ENCODE measurements at regions not wholly inside any gene's neighbourhood (a gene's known extent, or its start where the extent isn't known, plus 50 kb on each side); places are given as distances from the start of the nearest gene placed in this dataset.

DNA sequence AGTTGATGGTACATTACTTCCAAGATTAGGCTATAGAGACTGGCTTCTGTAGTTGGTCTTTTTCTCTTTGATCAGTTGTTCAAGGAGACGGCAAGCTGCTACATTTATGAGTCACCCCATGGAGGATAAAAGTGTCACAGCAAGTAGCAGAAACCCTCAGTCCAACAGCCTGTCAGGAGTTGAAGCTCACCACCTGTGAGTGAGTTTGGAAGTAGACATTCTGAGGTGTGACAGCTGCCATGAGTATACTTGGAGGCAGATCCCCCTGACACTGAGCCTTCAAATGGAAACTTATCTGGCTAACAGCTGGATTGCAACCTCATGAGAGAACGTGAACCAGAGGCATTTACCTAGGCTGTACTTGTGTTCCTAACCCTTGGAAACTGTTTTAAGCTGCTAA lies 68.0 kb downstream of the CCNG2 start:
- no peaks in the 10 kb centered on the region for H3K4me1 ChIP-seq (ENCODE audit: control insufficient read depth, extremely low read depth, insufficient read depth, low read length)
- DNase-seq (ENCODE audit: low read depth, low spot score) = no peak
- no peak for TF ChIP-seq MYC (IDR thresholded peaks at IDR 0.05; ENCODE audit: low read depth, low read length)
- TF ChIP-seq FOS (IDR thresholded peaks at IDR 0.05; ENCODE audit: borderline replicate concordance, insufficient read depth, low read length) = no peak
- TF ChIP-seq GATA2 (IDR thresholded peaks at IDR 0.05; ENCODE audit: insufficient read depth, insufficient read length, low read depth, low read length) = no peak
- TF ChIP-seq POLR2AphosphoS5 (IDR thresholded peaks at IDR 0.05; ENCODE audit: insufficient read depth, low read depth, low read length) = no peak
- TF ChIP-seq EZH2 (IDR thresholded peaks at IDR 0.05; ENCODE audit: borderline replicate concordance, low read depth, low read length, severe bottlenecking) = no peak
- TF ChIP-seq, protein P1, sequence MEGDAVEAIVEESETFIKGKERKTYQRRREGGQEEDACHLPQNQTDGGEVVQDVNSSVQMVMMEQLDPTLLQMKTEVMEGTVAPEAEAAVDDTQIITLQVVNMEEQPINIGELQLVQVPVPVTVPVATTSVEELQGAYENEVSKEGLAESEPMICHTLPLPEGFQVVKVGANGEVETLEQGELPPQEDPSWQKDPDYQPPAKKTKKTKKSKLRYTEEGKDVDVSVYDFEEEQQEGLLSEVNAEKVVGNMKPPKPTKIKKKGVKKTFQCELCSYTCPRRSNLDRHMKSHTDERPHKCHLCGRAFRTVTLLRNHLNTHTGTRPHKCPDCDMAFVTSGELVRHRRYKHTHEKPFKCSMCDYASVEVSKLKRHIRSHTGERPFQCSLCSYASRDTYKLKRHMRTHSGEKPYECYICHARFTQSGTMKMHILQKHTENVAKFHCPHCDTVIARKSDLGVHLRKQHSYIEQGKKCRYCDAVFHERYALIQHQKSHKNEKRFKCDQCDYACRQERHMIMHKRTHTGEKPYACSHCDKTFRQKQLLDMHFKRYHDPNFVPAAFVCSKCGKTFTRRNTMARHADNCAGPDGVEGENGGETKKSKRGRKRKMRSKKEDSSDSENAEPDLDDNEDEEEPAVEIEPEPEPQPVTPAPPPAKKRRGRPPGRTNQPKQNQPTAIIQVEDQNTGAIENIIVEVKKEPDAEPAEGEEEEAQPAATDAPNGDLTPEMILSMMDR (IDR thresholded peaks at IDR 0.05; ENCODE audit: extremely low read depth in 1 of 2, insufficient read depth in 1 of 2, low read depth in 1 of 2, low read length in 2 of 2) = no peak
- no peak for TF ChIP-seq MAX (IDR thresholded peaks at IDR 0.05; ENCODE audit: insufficient read depth, insufficient read length)
- TF ChIP-seq JUN (IDR thresholded peaks at IDR 0.05; ENCODE audit: borderline replicate concordance, insufficient read depth, insufficient read length, low read depth) = no peak
- H3K27me3 ChIP-seq (ENCODE audit: control insufficient read depth in 2 of 2, insufficient read depth in 2 of 2, low read length in 2 of 2) = peaks cover 9% of the 10 kb centered on the region in 2 experiments
- no peak for FAIRE-seq
- H2AFZ ChIP-seq (ENCODE audit: low read depth, low read length) = no peak overlapping the region
- no peak overlapping the region for H3K4me3 ChIP-seq (replicated peaks in 1 of 3; ENCODE audit: insufficient read depth in 1 of 3, low read depth in 1 of 3, low read length in 3 of 3)
- CTCF ChIA-PET = interaction anchor here (1.0 to 3.5 kb wide), 3 partner anchors 12 to 21 kb away, joined by 3 to 13 read pairs (median 5); no protein-coding TSS in a partner anchor
- no peaks in the 10 kb centered on the region for H4K20me1 ChIP-seq (replicated peaks; ENCODE audit: control insufficient read depth, extremely low read depth, insufficient read depth, low read length)
- no peak overlapping the region for H3K9ac ChIP-seq (replicated peaks; ENCODE audit: extremely low read depth, insufficient read depth, low read length)
- H3K9me3 ChIP-seq (replicated peaks; ENCODE audit: control insufficient read depth, insufficient read depth, low read length) = no peaks in the 10 kb centered on the region
- dilution Hi-C loops (cut with MboI; ENCODE audit: extremely low pct_ligation_motif_present, low sequenced_read_pairs) (no loop called here), intact Hi-C loops (cut with micrococcal nuclease) (no loop called here)
- H3K4me2 ChIP-seq (ENCODE audit: insufficient read depth, low read length) = no peak overlapping the region
- H3K36me3 ChIP-seq (ENCODE audit: control insufficient read depth in 2 of 2, extremely low read depth in 1 of 2, insufficient read depth in 2 of 2, low read length in 2 of 2) = no peaks in the 10 kb centered on the region
- no TSS peak for BruUV-seq (replicated peaks)
- no peaks in the 10 kb centered on the region for H3K79me2 ChIP-seq (ENCODE audit: control insufficient read depth, insufficient read depth, low read length)
- no peak overlapping the region for H3K27ac ChIP-seq (ENCODE audit: insufficient read depth, low read depth, low read length)
- H3K9me1 ChIP-seq (replicated peaks; ENCODE audit: control insufficient read depth, extremely low read depth, insufficient read depth, low read length) = no peaks in the 10 kb centered on the region
- POLR2A ChIA-PET = no interaction called here

Data from endothelial cell of umbilical vein (primary cell).